ENCODE measurements at regions not wholly inside any gene's neighbourhood (a gene's known extent, or its start where the extent isn't known, plus 50 kb on each side); places are given as distances from the start of the nearest gene placed in this dataset.
A peak's percentile ranks its signal among the peaks of the same experiment; 100 is the strongest.
"Not testable (repeated sequence)": the region's sequence is repeated elsewhere in the genome, so short reads cannot be mapped to it uniquely, and the experiment has no call there.

DNA sequence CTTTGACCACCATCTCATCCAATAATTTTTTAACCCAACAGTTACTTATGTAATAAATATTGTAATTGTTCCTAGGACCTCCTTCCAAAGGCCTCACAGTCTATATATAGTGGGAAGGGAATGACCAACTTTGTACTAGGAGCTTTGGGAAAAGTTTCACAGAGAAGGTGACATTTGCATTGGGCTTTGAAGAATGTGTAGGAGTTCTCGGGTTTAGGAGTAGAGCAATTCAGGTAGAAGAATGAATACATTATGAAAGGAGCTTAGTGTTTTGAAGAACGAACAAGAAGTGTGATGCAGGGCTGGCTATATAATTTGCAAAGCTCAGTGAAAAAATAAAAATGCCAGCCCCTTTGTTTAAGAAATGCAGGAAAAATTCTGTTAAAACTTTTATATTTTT is 330.4 kb upstream of the DEPDC1 start:
- Mint-ChIP-seq H3K4me3 (no peak overlapping the region), H3K9me3 (peaks cover 15% of the 10 kb centered on the region), H3K27ac (no peak overlapping the region), H3K4me1 (no peaks in the 10 kb centered on the region), H3K36me3 (ENCODE audit: low read depth) (no peaks in the 10 kb centered on the region), H3K27me3 (ENCODE audit: low read depth) (no peaks in the 10 kb centered on the region)
- no peak for TF ChIP-seq CTCF (IDR thresholded peaks at IDR 0.05; ENCODE audit: unreplicated experiment in 3 of 3)

DNA sequence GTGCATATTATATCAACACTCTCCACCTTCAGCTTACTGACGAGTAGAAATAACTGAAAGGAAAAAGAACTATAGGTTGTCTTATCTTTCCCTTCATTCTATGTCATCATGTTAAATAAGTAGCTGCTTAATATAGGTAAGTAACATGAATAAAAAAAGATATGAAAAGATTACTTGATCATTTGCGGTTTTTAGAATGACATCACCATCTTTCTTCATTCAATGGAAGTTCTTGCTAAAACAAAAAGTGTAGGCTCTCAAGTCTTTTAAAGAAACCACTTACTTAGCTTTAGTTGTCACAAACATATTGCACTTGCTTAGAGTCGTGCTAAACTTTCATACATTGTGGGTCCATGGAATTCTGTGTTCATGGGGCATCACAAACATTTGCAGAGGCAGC is 331.1 kb upstream of the DEPDC1 start:
- Mint-ChIP-seq H3K27me3 (ENCODE audit: low read depth) (no peaks in the 10 kb centered on the region), H3K9me3 (peaks cover 17% of the 10 kb centered on the region), H3K36me3 (ENCODE audit: low read depth) (no peaks in the 10 kb centered on the region), H3K27ac (no peak overlapping the region), H3K4me3 (no peak overlapping the region), H3K4me1 (no peaks in the 10 kb centered on the region)
- TF ChIP-seq CTCF (IDR thresholded peaks at IDR 0.05; ENCODE audit: unreplicated experiment in 3 of 3), result no peak

DNA sequence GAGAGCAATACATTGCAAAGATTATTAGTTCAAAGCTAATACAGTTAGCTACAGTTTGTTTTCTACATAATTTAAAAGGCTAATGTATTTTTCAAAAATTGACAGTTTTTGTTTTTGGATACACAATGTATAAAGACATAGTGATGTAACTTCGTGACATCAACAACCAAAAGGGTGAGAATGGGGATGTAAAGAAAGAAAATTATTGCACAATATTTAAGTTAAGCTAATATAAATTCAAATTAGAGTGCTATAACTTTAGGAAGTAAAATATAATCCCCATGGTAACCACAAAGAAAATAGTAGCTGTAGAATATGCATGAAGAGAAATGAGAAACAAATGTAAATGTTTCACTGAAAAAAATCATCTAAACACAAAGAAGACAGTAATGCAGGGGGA is 334.4 kb upstream of the DEPDC1 start:
- Mint-ChIP-seq H3K36me3 (ENCODE audit: low read depth) (no peaks in the 10 kb centered on the region), H3K4me1 (no peaks in the 10 kb centered on the region), H3K9me3 (peaks cover 20% of the 10 kb centered on the region), H3K27me3 (ENCODE audit: low read depth) (no peaks in the 10 kb centered on the region), H3K27ac (no peak overlapping the region), H3K4me3 (no peak overlapping the region)
- TF ChIP-seq CTCF (IDR thresholded peaks at IDR 0.05; ENCODE audit: unreplicated experiment in 3 of 3), result no peak

DNA sequence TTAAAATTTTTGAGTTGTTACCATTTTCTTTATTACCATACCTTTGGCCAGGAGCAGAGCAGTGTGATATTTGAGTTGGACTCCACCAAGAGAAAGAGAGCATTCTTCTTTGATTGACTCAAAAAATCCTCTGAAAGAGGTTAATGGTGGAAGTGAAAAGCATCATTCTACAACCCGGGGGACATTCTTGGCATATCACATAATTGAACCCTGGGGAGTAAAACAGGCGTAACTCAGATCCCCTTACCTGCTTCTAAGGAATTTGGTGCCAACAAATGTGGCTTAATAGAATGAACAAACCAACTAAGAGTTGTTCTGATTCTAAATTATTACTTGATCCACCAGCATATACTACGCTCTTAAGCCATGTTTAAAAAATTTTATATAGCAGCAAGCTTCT is 351.1 kb upstream of the DEPDC1 start:
- Mint-ChIP-seq H3K4me1 (peaks cover 4% of the 10 kb centered on the region), H3K36me3 (ENCODE audit: low read depth) (no peaks in the 10 kb centered on the region), H3K27ac (no peak overlapping the region), H3K9me3 (no peaks in the 10 kb centered on the region), H3K4me3 (no peak overlapping the region), H3K27me3 (ENCODE audit: low read depth) (no peaks in the 10 kb centered on the region)
- no peak for TF ChIP-seq CTCF (IDR thresholded peaks at IDR 0.05; ENCODE audit: unreplicated experiment in 3 of 3)

GRCh38 chr1:68868606-68869005 is 371.7 kb upstream of the DEPDC1 start:
- TF ChIP-seq CTCF (IDR thresholded peaks at IDR 0.05; ENCODE audit: unreplicated experiment in 3 of 3), result no peak

DNA sequence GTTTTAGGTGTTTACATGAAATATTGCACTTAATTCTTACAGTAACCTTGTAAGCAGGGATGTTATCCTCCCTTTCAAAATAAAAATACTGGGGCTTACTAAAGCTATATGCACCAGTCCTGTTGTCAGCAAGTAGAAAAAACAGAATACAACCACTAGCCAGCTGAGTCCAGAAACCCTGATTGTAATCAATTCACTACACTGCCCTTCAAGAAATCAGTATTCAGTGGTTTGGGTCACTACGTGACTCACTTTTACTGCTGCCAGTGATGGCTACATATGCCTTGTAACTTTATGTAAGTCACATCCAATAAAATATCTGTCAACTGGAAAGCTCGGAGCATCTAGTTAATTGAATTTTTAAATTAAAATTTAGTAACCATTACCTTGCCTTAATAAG is 376.3 kb upstream of the DEPDC1 start:
- no peak overlapping the region for H3K27ac Mint-ChIP-seq
- TF ChIP-seq CTCF (IDR thresholded peaks at IDR 0.05; ENCODE audit: unreplicated experiment in 3 of 3), result no peak
- H3K9me3 Mint-ChIP-seq, result peaks cover 33% of the 10 kb centered on the region
- no peaks in the 10 kb centered on the region for H3K4me1 Mint-ChIP-seq
- no peaks in the 10 kb centered on the region for H3K36me3 Mint-ChIP-seq (ENCODE audit: low read depth)
- no peak overlapping the region for H3K4me3 Mint-ChIP-seq
- H3K27me3 Mint-ChIP-seq (ENCODE audit: low read depth), result no peaks in the 10 kb centered on the region

More at GRCh38 chr1:68868606-68869005, 371.7 kb upstream of the DEPDC1 start:
- Mint-ChIP-seq H3K4me1 (no peaks in the 10 kb centered on the region), H3K9me3 (peaks cover 27% of the 10 kb centered on the region), H3K36me3 (ENCODE audit: low read depth) (no peaks in the 10 kb centered on the region), H3K4me3 (no peak overlapping the region), H3K27ac (no peak overlapping the region), H3K27me3 (ENCODE audit: low read depth) (no peaks in the 10 kb centered on the region)

GRCh38 chr1:68881330-68882194 is 384.7 kb upstream of the DEPDC1 start:
- H3K4me1 Mint-ChIP-seq, result not testable (repeated sequence)

More at GRCh38 chr1:68881330-68882194, 384.7 kb upstream of the DEPDC1 start:
- H3K27me3 Mint-ChIP-seq (ENCODE audit: low read depth); H3K27ac Mint-ChIP-seq; H3K36me3 Mint-ChIP-seq (ENCODE audit: low read depth); H3K9me3 Mint-ChIP-seq: not testable (repeated sequence)
- H3K4me3 Mint-ChIP-seq, result peak overlapping the region; percentile 40 to 50 (median 48)

Measured in nephron (organoid).